H9 (cell line): ENCODE measurements at regions not wholly inside any gene's neighbourhood (a gene's known extent, or its start where the extent isn't known, plus 50 kb on each side); places are given as distances from the start of the nearest gene placed in this dataset.

ENCODE experiments used
- DNase-seq: peaks from one replicate; pipeline ENCODE4 v3.0.0-alpha.2; 2017
- H2AFZ ChIP-seq: one replicate; pipeline ENCODE4 v1.6.1; 2013; ENCODE audit warnings: mild to moderate bottlenecking, low read length, control low read depth, moderate library complexity
- H2AK5ac ChIP-seq: 2 replicates; pipeline ENCODE4 v1.6.1; 2013; ENCODE audit warnings: low read length, control low read depth, mixed read lengths; ENCODE audit not compliant: insufficient read length
- H2BK120ac ChIP-seq: one replicate; pipeline ENCODE4 v1.6.1; 2013; ENCODE audit warnings: low read depth, mild to moderate bottlenecking, low read length, control low read depth, inconsistent platforms; ENCODE audit not compliant: poor library complexity, severe bottlenecking
- H2BK12ac ChIP-seq: 2 replicates; pipeline ENCODE4 v1.6.1; 2013; ENCODE audit warnings: low read length, control low read depth, mixed read lengths, low read depth; ENCODE audit not compliant: insufficient read length
- H2BK15ac ChIP-seq: 2 replicates; pipeline ENCODE4 v1.6.1; 2013; ENCODE audit warnings: low read depth, low read length, control low read depth
- H2BK20ac ChIP-seq: one replicate; pipeline ENCODE4 v1.6.1; 2013; ENCODE audit warnings: low read depth, mild to moderate bottlenecking, low read length, control low read depth, inconsistent platforms; ENCODE audit not compliant: poor library complexity, severe bottlenecking
- H2BK5ac ChIP-seq: 2 replicates; pipeline ENCODE4 v1.6.1; 2013; ENCODE audit warnings: low read length, control low read depth, mixed read lengths; ENCODE audit not compliant: insufficient read length
- H3K14ac ChIP-seq: 2 replicates; pipeline ENCODE4 v1.6.1; 2013; ENCODE audit warnings: low read length, control low read depth; ENCODE audit not compliant: insufficient read depth
- H3K18ac ChIP-seq: 2 replicates; pipeline ENCODE4 v1.6.1; 2013; ENCODE audit warnings: low read depth, mild to moderate bottlenecking, mixed read lengths, low read length, control low read depth; ENCODE audit not compliant: insufficient read length
- H3K23ac ChIP-seq: 2 replicates; pipeline ENCODE4 v1.6.1; 2013; ENCODE audit warnings: low read length, control low read depth, mixed read lengths, low read depth; ENCODE audit not compliant: insufficient read length
- H3K23me2 ChIP-seq: 2 replicates; pipeline ENCODE4 v1.6.1; 2013; ENCODE audit warnings: low read depth, mild to moderate bottlenecking, mixed read lengths, low read length, control low read depth; ENCODE audit not compliant: insufficient read length, poor library complexity, severe bottlenecking
- H3K27ac ChIP-seq: 2 replicates; pipeline ENCODE4 v1.5.1; 2013; ENCODE audit warnings: low read length, control low read depth, mixed read lengths, low read depth; ENCODE audit not compliant: insufficient read length
- H3K27me3 ChIP-seq: 2 replicates; pipeline ENCODE4 v1.6.1; 2013; ENCODE audit warnings: low read length, control low read depth, inconsistent platforms; ENCODE audit not compliant: insufficient read depth
- H3K4ac ChIP-seq: 2 replicates; pipeline ENCODE4 v1.6.1; 2013; ENCODE audit warnings: low read depth, mild to moderate bottlenecking, control low read depth, inconsistent platforms, low read length, moderate library complexity
- H3K4me1 ChIP-seq: 2 replicates; pipeline ENCODE4 v1.6.1; 2013; ENCODE audit warnings: low read length, control low read depth, inconsistent platforms; ENCODE audit not compliant: insufficient read depth
- H3K4me2 ChIP-seq: 2 replicates; pipeline ENCODE4 v1.6.1; 2013; ENCODE audit warnings: low read length, control low read depth, mixed read lengths; ENCODE audit not compliant: insufficient read length, insufficient read depth
- H3K56ac ChIP-seq: 2 replicates; pipeline ENCODE4 v1.6.1; 2013; ENCODE audit warnings: low read depth, mild to moderate bottlenecking, mixed read lengths, low read length, control low read depth; ENCODE audit not compliant: insufficient read length
- H3K79me1 ChIP-seq: 2 replicates; pipeline ENCODE4 v1.6.1; 2013; ENCODE audit warnings: low read depth, mild to moderate bottlenecking, moderate library complexity, low read length, control low read depth, inconsistent platforms; ENCODE audit not compliant: insufficient read depth, poor library complexity, severe bottlenecking
- H3K79me2 ChIP-seq: 2 replicates; pipeline ENCODE4 v1.6.1; 2013; ENCODE audit warnings: low read length, control low read depth, inconsistent platforms; ENCODE audit not compliant: insufficient read depth
- H3K9ac ChIP-seq: 2 replicates; pipeline ENCODE4 v1.6.1; 2013; ENCODE audit warnings: low read length, control low read depth, mixed read lengths; ENCODE audit not compliant: insufficient read length; ENCODE audit errors: extremely low read depth
- H3K9me3 ChIP-seq: one replicate; pipeline ENCODE4 v1.6.1; 2013; ENCODE audit warnings: low read depth, low read length, inconsistent platforms; ENCODE audit not compliant: control insufficient read depth
- H3T11ph ChIP-seq: one replicate; pipeline ENCODE4 v1.6.1; 2013; ENCODE audit warnings: mild to moderate bottlenecking, low read length, control low read depth, inconsistent platforms
- H4K20me1 ChIP-seq: one replicate; pipeline ENCODE4 v1.6.1; 2013; ENCODE audit not compliant: control insufficient read depth, insufficient read length, insufficient read depth
- H4K5ac ChIP-seq: 2 replicates; pipeline ENCODE4 v1.6.1; 2013; ENCODE audit warnings: low read depth, mild to moderate bottlenecking, mixed read lengths, low read length, control low read depth; ENCODE audit not compliant: insufficient read length
- H4K8ac ChIP-seq: replicated peaks from 2 replicates; pipeline ENCODE4 v1.6.1; 2013; ENCODE audit warnings: low read length, control low read depth, mixed read lengths, low read depth; ENCODE audit not compliant: insufficient read length
- H4K91ac ChIP-seq: 2 replicates; pipeline ENCODE4 v1.6.1; 2013; ENCODE audit warnings: low read depth, mild to moderate bottlenecking, moderate library complexity, mixed read lengths, low read length, control low read depth; ENCODE audit not compliant: insufficient read length
- H3K27ac Mint-ChIP-seq, 3 experiments: 2 replicates in 2 of 3; 3 replicates in 1 of 3; pipeline ENCODE4 v1.8.0; 2020 to 2021; ENCODE audit warnings: mixed read lengths in 3 of 3, mild to moderate bottlenecking in 1 of 3, moderate library complexity in 1 of 3
- H3K27me3 Mint-ChIP-seq: 2 replicates; pipeline ENCODE4 v1.8.0; 2021; ENCODE audit warnings: low read depth, mild to moderate bottlenecking, moderate library complexity, mixed read lengths
- H3K36me3 Mint-ChIP-seq, 3 experiments: 2 replicates in 2 of 3; 3 replicates in 1 of 3; pipeline ENCODE4 v1.8.0; 2020 to 2021; ENCODE audit warnings: low read depth in 3 of 3, mixed read lengths in 3 of 3; ENCODE audit not compliant: insufficient read depth in 1 of 3
- H3K4me1 Mint-ChIP-seq, 2 experiments: 2 replicates each; pipeline ENCODE4 v1.8.0; 2020; ENCODE audit warnings: mixed read lengths in 2 of 2
- H3K4me3 Mint-ChIP-seq, 2 experiments: 2 replicates in 1 of 2; 3 replicates in 1 of 2; pipeline ENCODE4 v1.8.0; 2020 to 2021; ENCODE audit warnings: mild to moderate bottlenecking in 2 of 2, mixed read lengths in 2 of 2, moderate library complexity in 1 of 2
- H3K9me3 Mint-ChIP-seq, 2 experiments: 2 replicates in 1 of 2; 3 replicates in 1 of 2; pipeline ENCODE4 v1.8.0; 2020; ENCODE audit warnings: mild to moderate bottlenecking in 2 of 2, mixed read lengths in 2 of 2, moderate library complexity in 1 of 2
- CTCF ChIP-seq: fragments of 200-600 bp; sonication (generic); conservative IDR thresholded peaks from 3 replicates; pipeline ENCODE4 v1.8.0; 2021; ENCODE audit warnings: antibody characterized with exemption, mild to moderate bottlenecking

GRCh38 chr1:192443616-192444015 is 126.8 kb downstream of the RGS21 start:
- Histone ChIP-seq H2BK15ac (no peak overlapping the region), H3K79me2 (no peaks in the 10 kb centered on the region), H3K23me2 (no peaks in the 10 kb centered on the region), H3K4ac (no peak overlapping the region), H2BK5ac (no peak overlapping the region), H3K9me3 (no peaks in the 10 kb centered on the region), H2AFZ (no peak overlapping the region), H3K9ac (no peak overlapping the region), H3K14ac (no peak overlapping the region), H4K8ac (no peak overlapping the region), H2AK5ac (no peak overlapping the region), H3K56ac (no peak overlapping the region), H3K4me2 (no peak overlapping the region), H3K79me1 (no peaks in the 10 kb centered on the region), H3K23ac (no peak overlapping the region), H3K27ac (no peak overlapping the region), H4K91ac (no peak overlapping the region), H3K4me1 (peaks cover 3% of the 10 kb centered on the region), H2BK12ac (no peak overlapping the region), H3T11ph (no peak overlapping the region), H4K5ac (no peak overlapping the region), H3K18ac (no peak overlapping the region), H2BK20ac (no peak overlapping the region), H2BK120ac (no peak overlapping the region), H3K27me3 (no peaks in the 10 kb centered on the region), H4K20me1 (no peaks in the 10 kb centered on the region)
- Mint-ChIP-seq H3K36me3 (no peaks in the 10 kb centered on the region), H3K9me3 (no peaks in the 10 kb centered on the region), H3K27me3 (no peaks in the 10 kb centered on the region; the same call in 1 of the 2 replicates), H3K4me1 (peaks cover 3% of the 10 kb centered on the region in 2 experiments), H3K4me3 (no peak overlapping the region), H3K27ac (no peak overlapping the region)
- no peak for DNase-seq
- TF ChIP-seq CTCF = no peak
